NCI-H1048 (cell line): ENCODE measurements at regions not wholly inside any gene's neighbourhood (a gene's known extent, or its start where the extent isn't known, plus 50 kb on each side); places are given as distances from the start of the nearest gene placed in this dataset.

Experiments
- DNase-seq: peaks from one replicate; lab custom pipeline; 2025; lab: John Stamatoyannopoulos, UW

GRCh38 chr9:107064378-107064777 is 201.4 kb downstream of the ZNF462 start:
- DNase-seq, result no peak

DNA sequence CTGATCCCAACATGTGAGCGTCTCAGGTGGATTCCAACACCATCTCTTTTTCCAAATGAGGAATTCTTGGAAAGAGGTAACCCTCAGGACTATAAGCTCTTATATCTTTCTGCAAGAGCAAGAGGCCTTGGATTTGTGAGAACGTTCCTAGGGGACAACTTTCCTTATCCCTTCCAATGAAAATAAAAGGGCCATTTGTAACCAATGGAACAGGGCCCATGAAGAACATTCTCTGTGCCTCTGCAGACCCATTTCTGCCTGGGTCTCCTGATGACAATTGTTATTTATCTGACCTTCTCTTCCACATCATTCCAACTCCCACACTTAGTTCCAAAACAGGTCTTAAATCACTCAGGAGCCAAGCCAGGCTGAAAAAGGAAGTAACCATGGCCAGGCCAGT is 202.6 kb downstream of the ZNF462 start:
- no peak for DNase-seq

DNA sequence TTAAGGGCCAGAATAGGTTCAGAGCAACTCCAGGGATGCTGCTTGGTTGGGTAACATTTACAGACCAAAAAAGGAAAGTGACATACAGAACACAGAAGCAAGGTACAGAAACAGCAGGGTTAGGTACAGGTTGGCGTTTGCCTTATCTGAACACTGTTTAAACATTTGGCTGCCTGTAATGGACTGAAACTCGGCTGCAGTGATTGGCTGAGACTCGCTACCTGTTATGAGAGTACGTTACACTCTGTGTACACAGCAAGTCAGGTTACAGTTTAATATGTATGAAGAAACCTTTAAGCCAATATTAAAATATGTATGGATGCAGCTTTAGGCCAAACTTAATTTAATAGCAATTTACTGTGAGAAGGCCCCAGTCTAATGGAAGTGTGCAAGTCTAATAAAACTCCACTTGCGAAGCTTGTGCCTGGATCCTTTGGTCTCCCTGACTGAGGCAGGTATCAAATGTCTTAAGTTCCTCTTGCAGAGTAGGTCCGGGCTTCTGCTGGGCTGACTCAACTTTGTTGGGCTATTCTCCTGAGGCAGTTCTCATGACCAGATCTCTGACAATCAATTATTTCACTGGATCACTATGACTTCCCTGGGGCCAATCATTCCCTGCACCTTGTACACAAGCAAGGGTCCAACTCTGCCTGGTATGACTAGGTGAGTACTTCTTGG is 204.9 kb downstream of the ZNF462 start:
- DNase-seq, result no peak

- DNase-seq, result no peak
Observed at GRCh38 chr9:107068581-107068980, 205.6 kb downstream of the ZNF462 start.

DNA sequence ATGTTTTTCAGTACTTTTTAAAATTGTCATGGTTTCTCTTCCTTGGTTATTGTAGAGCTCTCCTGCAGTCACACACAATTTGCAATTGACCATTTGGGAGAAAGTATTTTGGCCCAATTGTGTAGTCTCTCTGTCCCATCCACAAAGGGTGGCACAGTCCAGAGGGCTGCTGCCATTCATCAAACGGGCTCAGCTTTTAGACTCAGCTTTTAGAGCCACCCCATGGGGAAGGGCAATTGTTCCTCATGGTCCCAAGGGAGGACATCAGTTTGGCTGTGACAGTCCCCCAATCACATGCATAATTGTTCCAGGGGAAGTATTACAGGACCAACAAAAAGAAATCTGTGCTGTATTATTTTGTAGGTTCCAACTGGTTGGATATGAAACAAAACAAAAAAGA is 207.6 kb downstream of the ZNF462 start:
- DNase-seq, result no peak

GRCh38 chr9:107078061-107078460 is 205.0 kb upstream of the RAD23B start:
- DNase-seq, result no peak

DNA sequence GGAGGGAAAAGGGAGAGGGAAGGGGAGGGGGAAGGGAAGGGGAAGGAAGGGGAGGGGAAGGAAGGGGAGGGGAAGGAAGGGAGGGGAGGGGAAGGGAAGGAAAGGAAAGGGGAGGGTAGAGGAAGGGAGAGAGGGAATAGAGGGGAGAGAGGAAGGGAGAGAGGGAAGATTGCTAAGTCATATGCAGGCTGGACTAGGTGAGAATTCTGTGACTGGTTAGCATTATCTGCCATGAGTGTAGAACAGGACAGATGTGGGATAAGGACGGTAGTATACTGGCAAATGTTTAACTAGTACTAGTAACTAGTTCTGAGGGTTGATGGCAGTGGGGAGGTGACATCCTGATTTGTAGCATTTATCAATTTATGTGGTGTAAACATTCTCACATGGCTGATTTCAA is 203.5 kb upstream of the RAD23B start:
- no peak for DNase-seq

DNA sequence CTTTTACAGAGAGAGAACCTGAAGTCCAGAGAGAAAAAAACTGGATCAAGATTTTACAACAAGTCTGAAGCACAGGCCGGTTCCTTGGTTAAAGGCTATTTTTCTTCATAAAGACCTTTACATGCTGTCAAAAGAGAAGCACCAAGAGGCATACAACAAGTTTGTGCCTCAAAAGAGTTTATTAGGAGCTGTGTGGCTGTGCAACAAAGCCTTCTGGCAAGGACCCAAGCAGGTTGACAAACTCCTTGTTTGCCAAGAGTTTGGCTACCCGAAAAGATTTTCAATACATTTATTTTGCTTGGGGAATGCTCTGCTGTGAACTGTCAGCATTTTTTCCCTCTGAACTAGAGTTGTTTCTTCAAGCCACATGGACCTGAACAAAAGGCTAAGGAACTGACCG is 202.9 kb upstream of the RAD23B start:
- no peak for DNase-seq

DNA sequence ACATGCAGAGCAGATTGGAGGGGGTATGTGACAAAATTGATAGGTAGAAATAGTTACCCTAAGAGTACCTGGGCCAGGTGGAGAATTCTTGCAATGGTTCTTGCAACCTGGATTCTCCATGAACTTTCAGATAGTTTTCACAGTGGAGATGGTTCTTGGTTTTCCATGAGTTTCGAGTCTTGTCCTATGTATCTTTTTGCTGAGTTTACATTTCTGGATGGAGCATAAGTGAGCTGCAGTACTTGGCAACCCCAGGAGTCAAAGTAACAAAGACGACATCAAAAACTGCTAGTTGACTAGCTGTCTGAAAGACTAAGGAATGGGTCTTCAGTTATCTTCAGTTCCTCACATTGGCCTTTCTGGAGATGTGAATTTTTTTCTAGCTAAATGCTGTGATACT is 196.6 kb upstream of the RAD23B start:
- no peak for DNase-seq

DNA sequence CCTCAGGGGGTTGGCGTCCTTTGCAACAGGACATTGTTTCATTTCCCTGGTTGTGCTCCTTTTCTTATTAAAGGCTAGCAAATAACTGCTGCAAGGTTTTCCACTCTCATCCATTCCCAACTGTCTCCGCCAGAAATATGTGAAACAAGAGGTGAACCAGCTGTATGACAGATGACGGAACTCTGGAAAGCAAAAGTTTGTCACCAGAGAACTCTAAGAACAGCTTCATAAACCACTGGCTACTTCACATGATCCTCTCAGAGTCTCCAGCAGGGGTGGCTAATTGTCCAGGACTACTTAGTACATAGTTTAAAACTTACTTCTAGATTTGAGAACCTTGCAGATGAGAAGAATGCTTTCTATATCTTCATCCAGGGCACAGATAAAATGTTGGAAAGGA is 195.9 kb upstream of the RAD23B start:
- no peak for DNase-seq

DNA sequence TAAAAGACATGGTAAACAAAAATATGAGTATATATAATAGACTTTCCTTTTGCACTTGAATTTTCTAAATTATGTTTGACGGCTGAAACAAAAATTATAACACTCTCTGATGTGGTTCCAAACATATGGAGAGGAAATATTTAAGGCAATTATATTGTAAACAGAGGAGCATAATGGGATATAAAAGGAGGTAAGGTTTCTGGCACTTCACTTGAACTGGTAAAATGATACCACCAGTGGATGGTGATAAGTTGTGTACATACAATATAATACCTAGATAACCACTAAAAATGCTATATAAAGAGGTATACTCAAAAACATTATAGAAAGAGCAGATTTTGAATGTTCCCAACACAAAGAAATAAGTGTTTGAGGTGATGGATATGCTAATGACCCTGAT is 192.9 kb upstream of the RAD23B start:
- DNase-seq, result no peak

DNA sequence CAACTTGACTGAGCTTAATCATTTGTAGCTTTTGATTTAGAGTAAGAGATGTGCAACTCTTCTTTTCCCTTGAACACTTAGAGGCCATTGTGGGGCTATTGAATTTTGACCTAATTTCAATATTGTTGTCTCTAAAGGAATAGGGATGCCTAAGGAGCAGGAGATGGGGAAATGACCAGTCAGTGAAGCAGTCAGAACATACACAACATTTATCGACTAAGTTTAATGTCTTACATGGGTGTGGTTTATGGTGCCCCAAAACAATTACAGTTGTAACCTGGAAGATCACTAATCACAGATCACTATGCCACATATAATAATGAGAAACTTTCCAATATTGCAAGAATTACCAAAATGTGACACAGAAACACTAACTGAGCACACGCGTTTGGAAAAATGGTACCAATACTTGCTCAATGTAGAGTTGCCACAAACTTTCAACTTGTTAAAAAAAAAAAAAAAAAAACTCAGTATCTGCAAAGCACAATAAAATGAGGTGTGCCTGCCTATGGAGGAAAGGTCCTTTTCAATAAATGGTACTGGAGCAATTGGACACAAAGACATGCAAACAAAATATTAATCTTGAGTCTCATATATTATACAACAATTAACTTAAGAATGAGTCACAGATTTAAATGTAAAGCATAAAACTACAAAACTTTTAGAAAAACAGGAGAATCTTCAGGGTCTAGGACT is 189.6 kb upstream of the RAD23B start:
- DNase-seq, result no peak

DNA sequence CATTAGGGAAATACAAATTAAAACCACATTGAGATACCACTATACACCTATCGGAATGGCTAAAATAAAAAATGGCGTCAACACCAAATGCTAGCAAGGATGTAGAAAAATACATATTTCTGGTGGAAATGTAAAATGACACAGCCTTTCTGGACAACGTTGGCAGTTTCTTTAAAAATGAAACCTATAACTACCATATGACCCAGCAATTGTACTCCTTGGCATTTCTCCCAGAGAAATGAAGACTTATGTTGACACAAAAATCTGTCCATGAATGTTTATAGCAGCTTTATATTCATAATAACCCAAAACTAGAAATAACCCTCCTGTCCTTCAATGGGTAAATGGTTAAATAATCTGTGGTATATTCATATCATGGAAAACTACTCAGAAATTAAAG is 188.7 kb upstream of the RAD23B start:
- no peak for DNase-seq

GRCh38 chr9:107100591-107100990 is 182.5 kb upstream of the RAD23B start:
- no peak for DNase-seq

DNA sequence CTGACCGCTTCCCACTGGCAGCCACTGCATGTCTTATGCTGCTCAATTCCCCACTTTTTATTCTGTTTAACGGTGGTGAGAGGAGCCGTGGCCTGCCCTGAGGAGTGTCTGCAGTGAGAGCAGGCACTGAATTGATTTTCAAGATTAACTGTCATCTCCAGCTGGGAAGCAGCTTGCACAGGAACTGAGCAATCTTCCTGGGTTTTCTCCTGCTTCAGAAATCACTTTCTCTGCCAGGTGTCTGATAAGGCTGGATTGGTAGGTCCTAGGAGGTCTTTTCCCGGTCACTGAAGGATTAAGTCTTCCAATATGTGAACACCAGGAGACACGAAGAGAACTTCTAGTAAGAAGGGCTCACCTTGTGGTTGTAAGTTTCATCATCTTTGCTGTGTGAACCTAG is 181.1 kb upstream of the RAD23B start:
- no peak for DNase-seq

DNA sequence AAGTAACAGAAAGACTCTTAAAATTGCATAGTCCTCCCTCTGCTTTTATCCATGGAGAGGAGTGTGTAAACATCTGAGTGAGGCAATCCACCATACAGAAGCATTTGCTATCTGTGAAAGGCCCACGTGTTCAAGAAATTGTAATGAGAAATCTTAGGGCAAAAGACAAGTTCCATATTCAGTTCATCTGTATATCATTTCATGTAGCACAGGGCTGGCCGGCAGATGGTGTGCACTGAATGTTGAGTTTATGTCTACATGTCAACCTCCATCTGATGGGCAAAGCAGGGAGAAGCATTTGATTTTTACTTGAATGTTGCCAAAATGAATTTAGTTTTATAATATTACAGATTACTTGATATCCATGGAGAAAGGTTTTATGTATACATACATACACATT is 179.5 kb upstream of the RAD23B start:
- DNase-seq, result no peak

GRCh38 chr9:107105784-107106183 is 177.3 kb upstream of the RAD23B start:
- no peak for DNase-seq

DNA sequence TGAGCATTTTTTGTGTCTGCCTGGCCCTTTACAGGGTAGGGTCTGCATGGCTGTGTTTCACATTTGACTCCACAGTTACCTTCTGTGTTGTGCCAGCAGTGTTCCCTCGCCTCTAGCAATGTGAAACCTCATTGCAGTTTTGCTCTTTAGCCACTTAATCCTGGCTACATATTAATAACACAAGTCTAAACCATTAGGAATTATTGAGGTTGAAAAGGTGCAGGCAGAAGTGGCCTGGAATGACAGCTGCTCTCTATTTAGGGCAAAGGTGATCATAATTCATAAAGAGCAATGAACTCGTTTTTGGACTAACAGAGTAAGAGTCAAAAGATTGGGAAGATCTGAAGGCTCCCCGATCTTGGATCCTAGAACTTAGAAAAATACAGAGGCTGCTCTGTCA is 176.7 kb upstream of the RAD23B start:
- DNase-seq, result no peak

GRCh38 chr9:107108342-107109130 is 174.5 kb upstream of the RAD23B start:
- no peak for DNase-seq

DNA sequence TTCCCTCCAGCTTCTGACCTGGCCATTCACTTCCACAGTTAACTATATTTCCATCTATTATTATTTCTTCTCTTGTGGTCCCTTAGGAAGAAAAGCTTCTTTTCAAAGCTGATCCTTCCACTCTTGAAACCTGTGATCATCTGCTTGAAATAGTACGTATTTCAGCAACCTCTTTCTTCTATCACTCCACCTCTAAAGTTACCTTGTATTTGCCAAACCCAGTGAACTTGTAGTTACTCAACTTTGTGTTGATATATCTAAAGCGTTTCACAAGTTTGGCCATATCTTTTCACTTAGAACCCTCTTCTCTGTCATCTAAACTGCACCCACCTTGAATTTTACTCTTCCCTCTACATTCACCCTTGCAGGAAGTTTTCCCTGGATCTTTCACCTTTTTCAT is 173.8 kb upstream of the RAD23B start:
- DNase-seq, result no peak

DNA sequence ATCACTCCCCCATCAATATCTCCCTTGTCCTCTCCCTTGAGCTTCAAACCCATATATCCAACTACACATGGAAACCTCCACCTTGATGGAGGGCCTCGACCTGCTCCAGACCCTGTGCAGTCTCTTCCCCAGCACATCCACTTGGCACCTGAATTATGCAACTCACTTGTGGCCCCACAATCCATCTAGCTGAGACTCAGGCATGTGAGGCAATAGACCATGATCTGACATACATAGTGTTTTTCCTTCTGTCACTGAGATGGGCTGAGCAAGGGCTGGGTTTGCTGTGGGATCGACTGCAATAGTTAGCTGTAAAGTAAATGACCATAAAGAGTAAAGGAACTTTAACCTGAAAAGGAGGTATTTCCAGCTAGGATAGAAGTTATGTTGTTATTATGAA is 172.9 kb upstream of the RAD23B start:
- no peak for DNase-seq

DNA sequence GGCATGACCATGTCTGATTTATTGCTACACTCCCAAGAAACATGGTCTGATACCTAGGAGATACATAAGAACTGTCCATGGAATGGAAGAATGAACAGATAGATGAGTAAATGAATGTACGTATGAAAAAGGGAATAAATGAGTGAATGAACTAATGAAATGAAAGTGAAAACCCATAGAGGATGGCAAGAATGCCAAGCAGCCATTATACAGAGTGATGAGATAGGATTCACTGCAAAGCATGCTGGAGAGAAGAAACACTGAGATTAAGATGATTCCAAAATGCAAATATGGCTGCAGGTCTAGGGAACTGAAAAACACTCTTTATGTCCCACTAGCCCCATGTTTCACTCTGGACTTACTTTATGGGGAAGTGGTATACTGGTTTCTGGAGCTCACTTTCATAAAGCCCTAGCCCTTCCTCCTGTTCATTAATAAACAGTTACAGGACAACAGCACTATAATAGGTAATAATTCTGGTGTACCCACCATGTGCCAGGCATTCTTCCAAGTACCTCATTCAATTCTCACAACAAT is 170.3 kb upstream of the RAD23B start:
- DNase-seq, result no peak
